Spleen (tissue), 11 donors: ENCODE measurements at regions not wholly inside any gene's neighbourhood (a gene's known extent, or its start where the extent isn't known, plus 50 kb on each side); places are given as distances from the start of the nearest gene placed in this dataset.

Experiments
- DNase-seq: peaks from one replicate; pipeline ENCODE4 v3.0.0-alpha.2; 2020
- H3K27ac ChIP-seq, 8 donors: fragments of 200-600 bp; sonication (generic) in 7 of 8; 1 replicate in 4 of 8; 2 replicates in 4 of 8; pipeline versions ENCODE4 v1.5.0 to v1.8.0; 2016 to 2021; ENCODE audit warnings: inconsistent platforms in 4 of 8, mild to moderate bottlenecking in 4 of 8, moderate library complexity in 1 of 8
- H3K27me3 ChIP-seq, 7 donors: fragments of 200-600 bp; sonication (generic) in 6 of 7; replicated peaks in 1 of 7; 1 replicate in 4 of 7; 2 replicates in 3 of 7; pipeline versions ENCODE4 v1.5.0 to v1.8.0; 2016 to 2021; ENCODE audit warnings: inconsistent platforms in 3 of 7, mild to moderate bottlenecking in 1 of 7
- H3K36me3 ChIP-seq, 6 donors: fragments of 200-600 bp; sonication (generic) in 5 of 6; 1 replicate in 4 of 6; 2 replicates in 2 of 6; pipeline versions ENCODE4 v1.5.0 to v1.8.0; 2016 to 2021; ENCODE audit warnings: inconsistent platforms in 2 of 6
- H3K4me1 ChIP-seq, 6 donors: fragments of 200-600 bp; sonication (generic) in 5 of 6; 1 replicate in 3 of 6; 2 replicates in 3 of 6; pipeline versions ENCODE4 v1.5.0 to v1.8.0; 2016 to 2021; ENCODE audit warnings: inconsistent platforms in 3 of 6
- H3K4me3 ChIP-seq, 8 donors: fragments of 200-600 bp; sonication (generic) in 7 of 8; 1 replicate in 4 of 8; 2 replicates in 4 of 8; pipeline versions ENCODE4 v1.5.0 to v1.8.0; 2016 to 2021; ENCODE audit warnings: inconsistent platforms in 4 of 8, mild to moderate bottlenecking in 4 of 8, moderate library complexity in 2 of 8
- H3K9me3 ChIP-seq, 8 donors: fragments of 200-600 bp; sonication (generic) in 7 of 8; 1 replicate in 4 of 8; 2 replicates in 4 of 8; pipeline versions ENCODE4 v1.5.0 to v1.8.0; 2016 to 2021; ENCODE audit warnings: inconsistent platforms in 4 of 8
- CTCF ChIP-seq, 11 experiments: fragments of 200-600 bp in 7 of 11; fragments of 450-650 bp in 4 of 11; sonication (generic) in 4 of 11; IDR thresholded peaks in 8 of 11; conservative IDR thresholded peaks in 3 of 11; 1 replicate in 7 of 11; 2 replicates in 4 of 11; pipeline versions ENCODE4 v1.4.0 to v1.8.0; 2016 to 2021; ENCODE audit warnings: antibody characterized with exemption in 11 of 11, inconsistent platforms in 4 of 11, mild to moderate bottlenecking in 1 of 11
- POLR2A ChIP-seq, 3 donors: fragments of 450-650 bp; IDR thresholded peaks; one replicate each; pipeline ENCODE4 v1.5.1; 2017; ENCODE audit warnings: antibody characterized with exemption in 3 of 3, mild to moderate bottlenecking in 1 of 3
- POLR2AphosphoS5 ChIP-seq, 3 donors: sonication (generic); formaldehyde crosslinking; IDR thresholded peaks; one replicate each; pipeline ENCODE4 v1.5.1; 2017; ENCODE audit warnings: antibody characterized with exemption in 3 of 3
- WGBS, 5 donors: extraction: QIAGEN DNeasy Blood & Tissue Kit in 3 of 5; methylation state at CpG; one replicate each; pipeline versions ENCODE4 v1.1.5 to v1.1.7; 2013 to 2018; 5-methylcytosine and 5-hydroxymethylcytosine counted together
- intact Hi-C: fragments of 100-400 bp; cut with DNase I; formaldehyde crosslinking; loops from one replicate; pipeline ENCODE4 v1.15.0; 2023; ENCODE audit warnings: low total_unique reads
- donor health status: healthy with polysubstance abuse.
- donor health status: DM: no; HTN: no; CAD: no; lungs with moderate emphysema.
- donor health status: DM: no; HTN: no; CAD: no.
- donor health status: Bipolar disorder and iron deficiency.
- donor health status: healthy.
- donor health status: DM: no; HTN: no; CAD: no.
- donor health status: DM: yes; HTN: yes; CAD: no.

GRCh38 chr1:193988885-193989284, 802.5 kb upstream of the B3GALT2 start:
- peaks cover 6 to 64% (median 40%) of the 10 kb centered on the region in 8 donors for H3K9me3 ChIP-seq
- DNase-seq, result no peak
- no peaks in the 10 kb centered on the region for H3K4me1 ChIP-seq
- TF ChIP-seq POLR2A (IDR thresholded peaks at IDR 0.05) (no peak), CTCF (IDR thresholded peaks at IDR 0.05 in 8 of 11, conservative IDR thresholded peaks at IDR 0.05 in 3 of 11) (no peak), POLR2AphosphoS5 (IDR thresholded peaks at IDR 0.05) (no peak)
- no peak overlapping the region for H3K4me3 ChIP-seq
- H3K27ac ChIP-seq, result no peak overlapping the region
- intact Hi-C loops, result no loop called here
- no peaks in the 10 kb centered on the region for H3K36me3 ChIP-seq
- no peaks in the 10 kb centered on the region for H3K27me3 ChIP-seq
- WGBS, 5 donors, result 37 to 96% (median 63%) methylated on average over 2 of the region's 2 CpGs

DNA sequence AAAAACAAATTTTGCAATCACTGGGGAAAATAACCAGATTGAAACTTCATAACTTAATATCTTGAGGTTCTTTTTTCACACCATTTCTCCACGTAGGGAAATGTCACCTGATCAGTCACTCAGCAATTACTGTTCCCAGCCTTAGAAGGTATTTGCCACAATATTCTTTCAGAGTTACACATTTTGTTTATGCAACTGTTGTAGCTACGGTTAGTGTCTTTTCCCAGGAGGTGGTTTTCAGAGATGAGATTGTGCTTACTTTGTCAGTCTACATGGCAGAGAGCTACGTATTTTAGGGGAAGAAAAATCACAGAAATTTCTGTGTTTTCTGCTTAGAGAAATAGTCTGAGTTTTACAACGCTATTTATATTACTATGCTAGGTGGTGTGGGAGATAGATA, 792.8 kb upstream of the B3GALT2 start:
- Histone ChIP-seq H3K36me3 (no peaks in the 10 kb centered on the region), H3K4me3 (no peak overlapping the region), H3K4me1 (no peaks in the 10 kb centered on the region), H3K27me3 (no peaks in the 10 kb centered on the region), H3K27ac (no peak overlapping the region), H3K9me3 (peaks cover 0 to 1% (median 0%) of the 10 kb centered on the region in 8 donors)
- no peak for DNase-seq
- WGBS, 5 donors, result 82 to 92% (median 84%) methylated on average over 4 of the region's 4 CpGs
- no peak for TF ChIP-seq POLR2A (IDR thresholded peaks at IDR 0.05)
- intact Hi-C loops, result no loop called here

DNA sequence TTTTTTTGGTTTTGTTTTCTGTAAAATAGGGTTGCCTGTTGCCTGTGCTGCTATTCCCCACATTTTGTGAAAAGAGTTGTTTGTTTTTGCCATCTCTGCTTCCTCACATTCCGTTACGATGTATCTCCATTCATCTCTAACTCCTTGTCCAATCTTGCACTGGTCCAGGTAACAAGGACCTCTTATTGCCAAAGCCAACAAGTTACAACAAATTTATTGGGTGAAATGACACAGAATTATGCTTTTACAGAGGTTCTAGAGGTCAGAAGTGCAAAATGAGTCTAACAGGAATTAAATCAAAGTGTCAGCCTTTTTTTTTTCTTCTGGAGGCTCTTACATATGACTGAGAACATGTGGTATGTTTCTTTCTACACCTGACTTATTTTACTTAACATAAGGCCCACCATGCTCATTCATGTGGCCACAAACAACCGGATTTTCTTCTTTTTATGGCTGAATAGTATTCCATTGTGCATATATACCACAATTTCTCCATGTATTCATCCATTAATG, 787.9 kb upstream of the B3GALT2 start:
- H3K36me3 ChIP-seq, result no peaks in the 10 kb centered on the region
- 77 to 87% (median 82%) methylated on average over 3 of the region's 3 CpGs for WGBS, 5 donors
- H3K27me3 ChIP-seq, result no peaks in the 10 kb centered on the region
- H3K27ac ChIP-seq, result no peak overlapping the region
- no peaks in the 10 kb centered on the region for H3K4me1 ChIP-seq
- no peaks in the 10 kb centered on the region for H3K9me3 ChIP-seq
- no peak overlapping the region for H3K4me3 ChIP-seq
- DNase-seq, result no peak
- intact Hi-C loops, result no loop called here
- no peak for TF ChIP-seq CTCF (IDR thresholded peaks at IDR 0.05 in 8 of 11, conservative IDR thresholded peaks at IDR 0.05 in 3 of 11)
- no peak for TF ChIP-seq POLR2AphosphoS5 (IDR thresholded peaks at IDR 0.05)
- TF ChIP-seq POLR2A (IDR thresholded peaks at IDR 0.05), result no peak

- Histone ChIP-seq H3K36me3 (no peaks in the 10 kb centered on the region), H3K4me3 (no peak overlapping the region), H3K27me3 (no peaks in the 10 kb centered on the region), H3K27ac (no peak overlapping the region), H3K9me3 (no peaks in the 10 kb centered on the region), H3K4me1 (no peaks in the 10 kb centered on the region)
- intact Hi-C loops, result no loop called here
- 92 to 96% (median 95%) methylated on average over 3 of the region's 3 CpGs for WGBS, 5 donors
- TF ChIP-seq CTCF (IDR thresholded peaks at IDR 0.05 in 8 of 11, conservative IDR thresholded peaks at IDR 0.05 in 3 of 11) (no peak), POLR2AphosphoS5 (IDR thresholded peaks at IDR 0.05) (no peak), POLR2A (IDR thresholded peaks at IDR 0.05) (no peak)
- no peak for DNase-seq
Measured at GRCh38 chr1:193973428-193973827, 787.0 kb upstream of the B3GALT2 start.

GRCh38 chr1:193971595-193971994, 785.2 kb upstream of the B3GALT2 start:
- Histone ChIP-seq H3K4me1 (no peaks in the 10 kb centered on the region), H3K27ac (no peak overlapping the region), H3K4me3 (no peak overlapping the region), H3K27me3 (no peaks in the 10 kb centered on the region), H3K36me3 (no peaks in the 10 kb centered on the region), H3K9me3 (no peaks in the 10 kb centered on the region)
- DNase-seq, result no peak
- intact Hi-C loops, result no loop called here
- 74 to 90% (median 82%) methylated on average over 3 of the region's 3 CpGs for WGBS, 5 donors
- TF ChIP-seq POLR2AphosphoS5 (IDR thresholded peaks at IDR 0.05), result no peak
- no peak for TF ChIP-seq POLR2A (IDR thresholded peaks at IDR 0.05)
- TF ChIP-seq CTCF (IDR thresholded peaks at IDR 0.05 in 8 of 11, conservative IDR thresholded peaks at IDR 0.05 in 3 of 11), result no peak
